Activated CD4-positive, alpha-beta T cell treated with anti-CD3 and anti-CD28 coated beads, Interleukin-2, amount 50 U/mL, for 16 hours (primary cell): ENCODE measurements at regions not wholly inside any gene's neighbourhood (a gene's known extent, or its start where the extent isn't known, plus 50 kb on each side); places are given as distances from the start of the nearest gene placed in this dataset.
"Not testable (repeated sequence)": the region's sequence is repeated elsewhere in the genome, so short reads cannot be mapped to it uniquely, and the experiment has no call there.

Experiments
- DNase-seq: peaks from one replicate; pipeline ENCODE4 v3.0.0-alpha.2; 2020

DNA sequence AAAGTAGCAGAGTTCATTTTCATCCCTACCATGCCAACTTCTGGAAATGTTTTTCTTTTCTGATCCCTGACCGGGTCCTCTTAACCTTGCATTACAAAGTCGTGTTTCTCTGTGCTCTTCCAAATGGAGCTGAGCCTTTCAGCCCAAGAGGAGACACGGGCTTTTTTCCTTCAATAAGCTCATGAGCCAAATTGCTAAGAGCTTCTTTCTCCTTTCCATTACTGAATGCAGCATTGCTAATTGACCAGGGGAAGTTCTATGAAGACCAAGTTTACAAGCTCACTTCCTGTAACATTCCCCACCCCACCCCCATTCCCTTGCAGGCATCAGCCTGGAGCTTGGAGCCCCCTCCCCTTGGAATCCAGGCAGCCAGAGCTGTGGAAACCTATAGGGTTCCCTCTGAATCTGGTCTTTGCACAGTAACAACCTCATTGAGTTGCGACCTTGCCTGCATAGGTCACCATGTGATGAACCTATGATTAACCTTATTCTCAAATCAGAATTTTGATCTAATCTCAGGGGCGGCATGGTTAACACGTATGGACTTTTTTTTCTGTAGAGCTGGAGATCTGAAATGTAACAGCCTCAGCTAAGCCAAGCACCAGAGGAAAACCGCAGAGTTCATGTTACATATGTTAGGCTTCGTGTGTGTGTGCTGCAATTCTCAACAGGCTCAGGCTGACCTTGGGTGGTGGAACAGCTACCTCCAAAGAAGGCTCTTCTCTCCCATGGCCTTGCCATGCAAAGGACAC is 395.7 kb upstream of the ZNF462 start:
- no peak for DNase-seq

DNA sequence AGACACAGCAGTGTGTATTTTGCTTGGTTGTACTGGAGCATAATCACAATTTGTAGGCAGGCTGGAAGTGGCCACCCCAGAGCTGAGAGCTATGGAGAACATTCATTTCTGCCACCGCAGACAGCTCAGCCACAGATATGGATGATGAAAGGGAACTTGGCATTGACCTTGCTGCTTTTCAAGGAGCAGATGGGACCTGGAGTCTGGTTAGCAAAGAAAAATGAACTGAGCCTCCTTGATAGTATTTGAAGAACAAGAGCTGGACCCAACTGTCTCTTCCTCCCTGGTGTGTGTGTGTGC is 395.2 kb upstream of the ZNF462 start:
- DNase-seq = no peak

DNA sequence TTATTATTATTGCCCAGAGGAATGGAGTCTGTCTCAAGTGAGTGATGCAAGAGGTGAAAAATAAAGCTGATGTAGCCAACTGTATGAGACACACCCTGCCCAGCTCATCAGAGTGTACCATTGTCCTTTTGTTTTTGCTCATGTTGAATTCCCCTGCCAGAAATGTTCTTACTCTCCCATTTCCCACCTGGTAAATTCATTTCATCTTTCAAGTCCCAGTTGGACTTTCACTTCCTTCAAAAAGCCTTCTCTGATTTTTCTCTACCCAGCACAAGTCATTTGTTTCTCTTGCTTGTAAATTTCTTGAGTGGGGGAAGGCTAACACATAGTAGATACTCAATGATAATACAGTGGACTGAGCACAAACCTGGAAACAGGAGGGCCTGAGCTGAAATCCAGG is 394.5 kb upstream of the ZNF462 start:
- no peak for DNase-seq

DNA sequence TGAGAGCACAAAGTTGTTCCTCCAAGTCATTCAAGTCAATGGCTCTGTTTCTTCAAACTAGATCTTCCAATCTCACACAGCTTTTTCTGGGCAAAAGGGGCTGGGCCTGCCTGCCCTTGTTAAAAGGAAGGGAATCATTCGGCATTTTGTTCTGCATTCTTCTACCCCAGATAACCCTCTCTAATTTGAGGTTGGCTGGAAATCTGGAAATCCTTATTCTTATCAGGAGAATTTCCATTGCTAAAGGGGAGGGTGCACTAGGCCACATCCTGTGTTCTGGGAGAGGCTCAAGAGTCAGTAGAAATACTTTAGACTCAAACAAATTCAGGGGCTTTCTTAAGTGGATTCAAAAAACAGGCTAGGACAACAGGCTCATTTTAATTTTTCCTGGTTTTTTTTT is 384.7 kb upstream of the ZNF462 start:
- no peak for DNase-seq

DNA sequence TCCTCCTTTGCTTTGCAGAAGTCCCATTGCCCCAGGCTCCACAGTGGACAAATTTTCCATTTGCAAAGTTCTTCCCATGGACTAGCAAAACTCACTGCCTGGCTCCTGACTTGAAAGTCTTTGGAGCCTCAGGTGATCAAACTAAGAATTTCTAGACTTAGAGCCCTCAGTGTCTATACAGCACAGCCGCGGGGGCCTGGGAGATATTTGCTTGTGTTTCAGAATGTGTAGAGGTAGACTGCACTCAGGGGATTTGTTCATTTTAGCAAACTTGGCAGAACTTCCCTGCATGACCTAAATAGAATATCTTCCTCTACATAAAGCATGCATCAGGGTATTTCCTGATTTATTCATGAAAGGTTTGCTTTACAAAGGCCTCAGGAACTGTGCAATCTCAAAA is 384.2 kb upstream of the ZNF462 start:
- no peak for DNase-seq

GRCh38 chr9:106479679-106480078 is 383.3 kb upstream of the ZNF462 start:
- no peak for DNase-seq

GRCh38 chr9:106481013-106481609 is 381.9 kb upstream of the ZNF462 start:
- no peak for DNase-seq

- DNase-seq = no peak
Measured at GRCh38 chr9:106482733-106483132, 380.2 kb upstream of the ZNF462 start.

DNA sequence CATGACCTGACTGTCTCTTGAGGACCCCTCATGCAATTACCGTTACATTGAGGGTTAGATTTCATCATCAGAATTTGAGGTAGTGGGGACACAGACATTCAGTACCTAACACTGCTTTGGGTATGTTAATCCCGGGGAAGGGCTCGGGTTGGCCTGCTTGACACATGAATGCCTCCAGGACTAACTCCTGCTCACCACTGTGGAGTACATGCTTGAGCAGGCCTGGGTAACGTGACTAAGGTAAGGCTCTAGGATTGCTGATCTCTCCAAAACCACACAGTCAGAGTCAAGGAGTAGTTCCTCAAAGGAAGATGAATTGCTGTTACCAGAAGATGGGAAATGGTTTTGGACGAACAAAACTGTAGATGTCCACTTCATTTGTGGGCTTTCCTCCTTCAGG is 376.3 kb upstream of the ZNF462 start:
- no peak for DNase-seq

- DNase-seq = no peak
Measured at GRCh38 chr9:106487266-106487665, 375.7 kb upstream of the ZNF462 start.

DNA sequence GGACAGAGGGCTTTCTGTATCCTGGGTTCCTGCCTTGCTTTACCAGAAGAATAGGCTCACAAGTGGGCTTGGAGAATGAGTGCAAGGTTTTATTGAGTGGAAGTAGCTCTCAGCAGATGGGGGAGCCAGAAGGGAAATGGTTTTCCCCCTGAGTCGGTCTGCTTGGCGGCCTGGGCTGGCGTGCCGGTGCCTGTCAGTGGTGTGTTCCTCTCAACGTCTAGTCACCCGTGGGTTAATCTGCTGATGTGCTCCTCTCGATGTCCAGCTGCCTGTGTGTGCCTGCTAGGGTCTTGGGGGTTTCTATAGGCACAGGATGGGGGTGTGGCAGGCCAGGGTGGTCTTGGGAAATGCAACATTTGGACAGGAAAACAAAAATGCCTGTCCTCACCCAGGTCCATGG is 370.8 kb upstream of the ZNF462 start:
- not testable (repeated sequence) for DNase-seq

DNA sequence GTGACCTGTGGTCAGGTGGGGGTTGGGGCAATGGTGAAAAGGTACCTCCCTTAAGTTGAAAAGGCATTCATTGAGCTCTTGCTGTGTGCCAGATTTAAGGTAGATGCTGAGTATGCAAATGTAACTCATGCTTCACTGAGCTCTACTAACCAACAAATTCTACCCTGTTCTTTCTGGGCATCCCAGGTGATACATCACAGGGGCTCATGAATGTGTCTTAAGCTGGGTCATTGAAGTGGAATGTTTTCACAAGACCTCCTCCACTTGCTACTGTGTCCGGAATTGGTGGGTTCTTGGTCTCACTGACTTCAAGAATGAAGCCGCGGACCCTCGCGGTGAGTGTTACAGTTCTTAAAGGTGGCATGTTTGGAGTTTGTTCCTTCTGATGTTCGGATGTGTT is 362.8 kb upstream of the ZNF462 start:
- DNase-seq = no peak

GRCh38 chr9:106501210-106501609 is 361.8 kb upstream of the ZNF462 start:
- not testable (repeated sequence) for DNase-seq

DNA sequence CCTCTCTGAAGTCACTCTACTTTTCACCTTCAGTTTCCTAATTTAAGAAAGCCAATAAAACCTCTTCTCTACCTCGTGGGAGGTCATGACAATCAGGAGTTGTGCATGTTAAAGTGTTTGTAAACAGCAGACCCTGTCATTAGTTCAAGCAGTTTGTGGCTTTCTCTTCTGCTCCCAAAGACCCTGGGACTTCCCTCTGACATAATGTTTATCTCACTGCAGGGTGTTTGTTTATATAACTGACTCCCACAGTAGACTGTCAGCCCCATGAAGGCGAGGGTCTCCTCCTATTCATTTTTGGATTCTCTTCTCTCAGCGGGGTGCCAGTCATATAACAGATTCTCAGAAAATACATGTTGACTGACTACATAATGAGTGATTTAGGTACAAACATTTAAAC is 360.0 kb upstream of the ZNF462 start:
- peak; percentile 2 for DNase-seq

DNA sequence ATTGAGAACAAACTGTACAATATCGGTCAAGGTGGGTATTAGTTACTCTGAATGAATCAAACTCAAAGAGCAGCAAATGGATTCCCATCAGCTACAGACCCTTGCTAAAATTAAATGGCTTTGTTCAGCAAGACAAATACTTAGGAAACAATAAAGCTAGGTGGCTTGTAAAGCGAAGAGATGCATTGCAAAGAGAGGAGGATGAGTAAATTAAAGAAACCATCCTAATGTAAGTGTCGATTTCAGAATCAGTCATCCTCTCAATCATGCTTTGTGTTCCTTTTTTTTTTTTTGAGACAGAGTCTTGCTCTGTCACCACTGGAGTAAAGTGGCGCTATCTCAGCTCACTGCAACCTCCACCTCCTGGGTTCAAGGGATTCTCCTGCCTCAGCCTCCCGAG is 359.2 kb upstream of the ZNF462 start:
- DNase-seq = peak; percentile 42

- no peak for DNase-seq
Measured at GRCh38 chr9:106526716-106527204, 336.2 kb upstream of the ZNF462 start.

DNA sequence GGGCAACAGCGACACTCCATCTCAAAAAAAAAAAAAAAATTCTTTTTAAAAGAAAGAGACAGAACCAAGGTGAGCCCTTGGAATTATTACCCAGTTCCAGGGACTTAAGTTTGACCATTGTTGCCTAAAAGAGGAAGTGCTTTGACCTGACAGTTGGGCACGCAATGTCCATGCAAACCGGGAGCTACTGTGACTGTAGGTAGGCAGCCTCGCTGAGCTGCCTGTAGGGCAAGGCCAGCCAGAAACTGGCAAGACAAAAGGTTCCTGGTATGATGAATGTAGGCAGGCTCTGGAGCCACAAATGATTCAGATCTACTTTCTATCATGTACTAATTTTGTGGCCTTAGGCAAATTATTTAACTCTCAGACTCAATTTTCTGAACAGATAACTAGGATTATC is 334.8 kb upstream of the ZNF462 start:
- DNase-seq = no peak

- DNase-seq = no peak
Measured at GRCh38 chr9:106529616-106530015, 333.4 kb upstream of the ZNF462 start.

DNA sequence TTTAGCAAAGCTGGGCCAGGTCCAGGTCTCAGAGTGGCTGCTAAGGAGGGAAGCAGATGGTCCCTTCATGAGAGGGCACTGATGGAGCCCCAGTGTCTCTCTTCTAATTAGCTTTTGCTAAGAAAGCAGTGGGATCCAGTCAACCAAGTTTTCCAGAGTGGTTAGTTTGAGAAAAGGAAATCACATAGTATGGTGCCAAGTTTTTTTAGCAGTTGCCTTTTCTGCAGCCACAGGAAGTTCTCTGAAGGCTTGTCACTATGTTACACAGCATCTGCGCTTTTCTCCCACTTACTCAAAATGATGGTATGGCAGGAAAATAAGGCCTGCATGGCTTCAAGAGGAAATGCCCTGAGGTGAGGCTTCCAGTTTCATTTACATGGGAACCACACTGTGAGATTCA is 331.5 kb upstream of the ZNF462 start:
- no peak for DNase-seq

GRCh38 chr9:106532306-106533015 is 330.5 kb upstream of the ZNF462 start:
- no peak for DNase-seq

DNA sequence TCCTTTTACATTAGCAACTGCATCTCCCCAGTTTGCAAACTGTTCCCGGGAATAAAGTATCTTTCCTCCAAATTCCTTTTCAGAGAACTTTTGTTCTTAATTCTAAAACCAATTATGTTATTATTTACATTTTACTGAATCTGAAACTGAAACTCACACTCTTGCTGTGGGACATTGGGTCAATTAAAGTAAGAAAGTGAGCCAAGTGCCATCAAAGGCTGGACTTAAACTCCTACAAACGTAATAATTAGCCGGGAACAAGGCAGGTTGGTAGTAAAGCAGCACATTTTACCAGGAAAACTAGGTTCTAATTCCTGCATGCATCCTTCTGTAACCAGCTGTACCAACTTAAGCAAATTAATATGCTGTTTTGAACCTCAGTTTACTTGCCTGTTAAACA is 328.2 kb upstream of the ZNF462 start:
- no peak for DNase-seq

DNA sequence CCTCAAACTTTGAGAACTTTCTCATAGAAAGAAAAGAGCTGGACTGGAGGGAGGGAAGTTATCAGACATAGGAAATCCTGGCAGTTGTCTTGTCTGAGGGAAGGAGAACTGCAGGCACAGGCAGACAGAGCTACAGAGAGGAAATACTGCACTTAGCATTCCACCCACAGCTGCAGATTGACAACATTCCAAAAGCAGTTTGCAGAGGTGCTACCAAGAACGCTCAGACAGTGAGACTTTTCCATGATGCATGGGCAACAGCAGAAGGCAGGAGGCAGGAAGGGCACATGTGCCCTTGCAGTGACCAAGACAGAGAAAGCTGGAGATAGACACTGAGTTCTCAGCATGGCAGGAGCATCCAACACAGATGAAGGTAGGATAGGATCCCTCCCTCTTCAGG is 327.5 kb upstream of the ZNF462 start:
- no peak for DNase-seq

DNA sequence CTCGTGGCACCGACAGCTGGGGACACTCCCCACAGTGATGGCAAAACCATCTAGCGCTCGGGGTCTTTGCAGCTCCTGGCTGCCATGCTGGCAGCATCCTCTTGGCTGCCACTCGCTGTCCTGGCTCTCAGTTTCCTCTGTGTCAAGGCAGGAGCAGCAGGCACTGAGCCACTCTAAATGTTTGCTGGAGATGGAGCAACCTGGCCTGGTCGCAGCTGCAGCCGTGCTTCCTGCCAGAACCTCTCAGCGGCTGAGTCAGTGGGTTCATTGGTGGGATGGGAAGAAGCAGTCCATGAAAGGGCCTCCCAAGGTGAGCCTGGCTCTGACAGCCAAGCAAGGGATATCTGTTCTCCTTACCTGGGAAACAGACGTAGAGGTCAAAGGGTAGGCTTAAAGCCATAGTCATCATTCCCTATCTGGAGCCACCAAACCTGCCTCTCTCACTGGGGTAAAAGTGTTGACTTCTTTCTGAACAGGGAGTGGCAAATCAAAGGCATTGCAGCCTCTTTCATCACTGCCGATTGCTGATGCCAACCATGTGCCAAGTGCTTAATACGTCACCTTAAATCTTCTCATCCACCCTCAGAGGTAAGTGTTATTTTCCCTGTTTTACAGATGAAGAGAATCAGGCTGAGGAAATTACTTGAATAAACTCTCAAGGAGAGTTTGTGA is 304.8 kb upstream of the ZNF462 start:
- DNase-seq = no peak

DNA sequence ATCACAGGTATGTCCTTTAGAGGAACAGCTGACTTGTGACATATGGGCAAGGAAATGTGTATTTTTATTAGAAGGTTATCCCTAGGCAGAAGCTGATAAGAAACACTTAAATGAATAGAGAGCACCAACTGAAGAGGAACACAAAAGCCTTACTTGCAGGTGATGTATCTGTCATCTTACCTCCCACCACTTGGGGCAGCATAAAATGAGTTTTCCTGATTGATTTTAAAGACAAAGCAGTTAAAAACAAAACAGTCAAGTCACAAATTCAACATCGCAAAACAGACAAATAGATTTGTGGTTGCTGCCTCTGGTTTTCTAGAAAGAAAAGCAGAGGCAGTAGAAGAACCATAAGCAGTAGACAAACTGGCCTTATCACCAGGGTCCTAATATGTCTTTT is 302.4 kb upstream of the ZNF462 start:
- no peak for DNase-seq
